ENCODE measurements at regions not wholly inside any gene's neighbourhood (a gene's known extent, or its start where the extent isn't known, plus 50 kb on each side); places are given as distances from the start of the nearest gene placed in this dataset.
"Not testable (repeated sequence)": the region's sequence is repeated elsewhere in the genome, so short reads cannot be mapped to it uniquely, and the experiment has no call there.

GRCh38 chr10:36030516-36030915 lies 388.4 kb upstream of the FZD8 start:
- ChIA-PET CTCF (no interaction called here), POLR2A (no interaction called here)
- Mint-ChIP-seq H3K27me3 (no peaks in the 10 kb centered on the region), H3K9me3 (no peaks in the 10 kb centered on the region), H3K4me3 (no peak overlapping the region), H3K4me1 (no peaks in the 10 kb centered on the region), H3K36me3 (ENCODE audit: low read depth) (no peaks in the 10 kb centered on the region), H3K27ac (no peak overlapping the region)
- DNase-seq = no peak

GRCh38 chr10:36026656-36027390 lies 384.7 kb upstream of the FZD8 start:
- DNase-seq = no peak
- CTCF ChIA-PET = no interaction called here
- Mint-ChIP-seq H3K4me1 (no peaks in the 10 kb centered on the region), H3K4me3 (no peak overlapping the region), H3K9me3 (no peaks in the 10 kb centered on the region), H3K36me3 (ENCODE audit: low read depth) (no peaks in the 10 kb centered on the region), H3K27ac (no peak overlapping the region), H3K27me3 (no peaks in the 10 kb centered on the region)
- POLR2A ChIA-PET = no interaction called here

DNA sequence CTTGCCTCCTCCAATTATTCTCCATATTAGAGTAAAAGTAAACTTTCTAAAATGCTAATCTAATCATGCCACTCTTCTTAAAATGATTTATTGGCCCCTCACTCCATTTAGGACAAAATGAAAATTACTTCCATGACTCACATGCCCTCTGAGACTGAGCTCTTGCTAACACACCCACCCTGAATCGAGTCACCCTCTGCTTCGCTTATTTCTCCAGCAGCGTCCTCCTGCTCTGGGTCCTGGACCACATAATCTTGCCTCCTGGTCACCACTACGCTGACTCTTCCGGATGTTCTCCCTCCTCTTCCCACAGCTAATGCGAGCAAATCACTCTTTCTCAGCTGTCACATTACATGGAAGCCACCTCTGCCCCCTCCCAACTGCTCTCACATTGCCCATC lies 384.0 kb upstream of the FZD8 start:
- ChIA-PET CTCF (no interaction called here), POLR2A (no interaction called here)
- no peak overlapping the region for H3K27ac Mint-ChIP-seq
- no peaks in the 10 kb centered on the region for H3K36me3 Mint-ChIP-seq (ENCODE audit: low read depth)
- no peaks in the 10 kb centered on the region for H3K4me1 Mint-ChIP-seq
- no peaks in the 10 kb centered on the region for H3K27me3 Mint-ChIP-seq
- DNase-seq = no peak
- no peak overlapping the region for H3K4me3 Mint-ChIP-seq
- H3K9me3 Mint-ChIP-seq = no peaks in the 10 kb centered on the region

DNA sequence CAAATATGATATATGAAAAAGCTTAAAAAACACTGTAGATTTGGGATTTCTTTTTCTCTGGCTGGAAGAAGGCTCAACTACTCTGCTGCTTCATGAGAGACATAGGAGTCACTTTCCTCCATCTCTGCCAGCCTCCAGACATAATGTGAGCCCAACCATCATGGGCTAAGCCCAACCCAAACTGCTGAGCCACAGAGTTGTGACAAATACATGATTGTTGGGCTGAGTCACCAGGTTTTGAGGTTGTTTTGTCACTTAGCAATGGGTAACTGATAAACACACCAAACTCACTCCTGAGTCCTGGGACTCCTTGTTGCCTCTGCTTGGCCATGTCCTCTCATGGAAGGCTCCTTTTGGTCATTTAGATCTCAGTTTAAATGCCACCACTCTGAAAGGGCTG lies 381.8 kb upstream of the FZD8 start:
- DNase-seq = no peak
- POLR2A ChIA-PET = no interaction called here
- Mint-ChIP-seq H3K9me3 (no peaks in the 10 kb centered on the region), H3K27ac (no peak overlapping the region), H3K27me3 (no peaks in the 10 kb centered on the region), H3K4me3 (no peak overlapping the region), H3K4me1 (no peaks in the 10 kb centered on the region), H3K36me3 (ENCODE audit: low read depth) (no peaks in the 10 kb centered on the region)
- CTCF ChIA-PET = no interaction called here

DNA sequence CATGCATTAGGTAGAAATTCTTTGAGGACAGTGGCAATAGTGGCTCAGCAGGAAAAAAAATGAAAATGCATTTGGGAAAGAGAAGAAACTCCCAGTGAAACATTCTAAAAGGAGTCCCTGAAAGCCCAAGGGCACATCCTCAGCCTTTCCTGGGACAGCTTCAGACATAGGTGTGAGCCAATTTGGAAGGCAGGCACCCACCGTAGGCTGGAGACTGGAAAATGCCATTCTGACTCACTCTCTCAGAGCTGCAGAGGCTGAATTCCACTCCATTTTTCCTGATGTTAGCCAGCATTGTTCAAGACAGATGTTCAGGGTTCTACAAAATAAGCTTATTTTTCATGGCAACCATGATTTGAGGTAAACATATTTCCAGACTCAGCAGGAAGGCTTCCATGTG lies 379.0 kb upstream of the FZD8 start:
- Mint-ChIP-seq H3K36me3 (ENCODE audit: low read depth) (no peaks in the 10 kb centered on the region), H3K27me3 (no peaks in the 10 kb centered on the region), H3K4me3 (no peak overlapping the region), H3K9me3 (no peaks in the 10 kb centered on the region), H3K4me1 (no peaks in the 10 kb centered on the region), H3K27ac (no peak overlapping the region)
- DNase-seq = no peak
- CTCF ChIA-PET = no interaction called here
- POLR2A ChIA-PET = no interaction called here

DNA sequence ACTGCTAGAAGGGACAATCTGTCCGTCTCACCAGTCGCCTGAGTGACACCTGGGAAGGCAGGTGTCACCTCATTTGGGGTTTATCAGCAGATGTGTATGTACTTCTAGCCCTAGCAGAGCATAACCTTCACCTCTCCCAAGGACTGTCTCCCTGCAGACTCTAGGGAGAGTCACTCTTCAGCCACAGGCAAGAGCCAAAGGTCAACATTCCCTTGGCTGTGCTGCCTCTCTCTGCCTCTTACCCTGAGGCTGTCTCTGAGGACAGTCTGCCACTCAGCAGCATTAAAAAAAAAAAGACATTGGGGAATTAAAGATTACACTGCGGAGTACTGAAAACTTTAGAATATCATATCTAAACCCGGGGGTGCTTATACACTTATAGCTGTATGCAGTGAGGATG lies 377.7 kb upstream of the FZD8 start:
- DNase-seq = no peak
- no peaks in the 10 kb centered on the region for H3K36me3 Mint-ChIP-seq (ENCODE audit: low read depth)
- no peak overlapping the region for H3K4me3 Mint-ChIP-seq
- H3K9me3 Mint-ChIP-seq = no peaks in the 10 kb centered on the region
- H3K4me1 Mint-ChIP-seq = no peaks in the 10 kb centered on the region
- H3K27ac Mint-ChIP-seq = no peak overlapping the region
- POLR2A ChIA-PET = no interaction called here
- H3K27me3 Mint-ChIP-seq = no peaks in the 10 kb centered on the region
- CTCF ChIA-PET = interaction anchor here (0.6 kb wide), 1 partner anchor 1053 kb away, joined by 3 read pairs; no protein-coding TSS in a partner anchor

- peaks cover 2% of the 10 kb centered on the region for H3K9me3 Mint-ChIP-seq
Measured at GRCh38 chr10:36018996-36019395, 376.9 kb upstream of the FZD8 start.

DNA sequence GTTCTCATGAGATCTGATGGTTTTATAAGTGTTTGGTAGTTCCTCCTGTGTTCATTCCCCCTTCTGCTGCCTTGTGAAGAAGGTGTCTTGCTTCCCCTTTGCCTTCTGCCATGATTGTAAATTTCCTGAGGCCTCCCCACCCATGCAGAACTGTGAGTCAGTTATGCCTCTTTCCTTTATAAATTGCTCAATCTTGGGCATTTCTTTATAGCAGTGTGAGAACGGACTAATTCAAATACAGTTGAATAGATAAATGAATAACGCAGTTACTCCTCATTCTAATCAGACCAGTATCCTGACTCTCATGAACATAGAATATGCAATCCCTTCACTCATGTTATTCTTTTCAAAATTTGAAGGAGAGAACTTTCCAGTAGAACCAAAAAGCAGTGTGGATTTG lies 375.0 kb upstream of the FZD8 start:
- ChIA-PET CTCF (no interaction called here), POLR2A (no interaction called here)
- DNase-seq = no peak
- no peaks in the 10 kb centered on the region for H3K36me3 Mint-ChIP-seq (ENCODE audit: low read depth)
- no peak overlapping the region for H3K27ac Mint-ChIP-seq
- no peak overlapping the region for H3K4me3 Mint-ChIP-seq
- peaks cover 2% of the 10 kb centered on the region for H3K9me3 Mint-ChIP-seq
- no peaks in the 10 kb centered on the region for H3K4me1 Mint-ChIP-seq
- no peaks in the 10 kb centered on the region for H3K27me3 Mint-ChIP-seq

More at GRCh38 chr10:36018996-36019395, 376.9 kb upstream of the FZD8 start:
- H3K27me3 Mint-ChIP-seq = no peaks in the 10 kb centered on the region
- POLR2A ChIA-PET = no interaction called here
- H3K4me3 Mint-ChIP-seq = no peak overlapping the region
- no peaks in the 10 kb centered on the region for H3K36me3 Mint-ChIP-seq (ENCODE audit: low read depth)
- no peak for DNase-seq
- no peak overlapping the region for H3K27ac Mint-ChIP-seq
- H3K4me1 Mint-ChIP-seq = no peaks in the 10 kb centered on the region
- CTCF ChIA-PET = no interaction called here

DNA sequence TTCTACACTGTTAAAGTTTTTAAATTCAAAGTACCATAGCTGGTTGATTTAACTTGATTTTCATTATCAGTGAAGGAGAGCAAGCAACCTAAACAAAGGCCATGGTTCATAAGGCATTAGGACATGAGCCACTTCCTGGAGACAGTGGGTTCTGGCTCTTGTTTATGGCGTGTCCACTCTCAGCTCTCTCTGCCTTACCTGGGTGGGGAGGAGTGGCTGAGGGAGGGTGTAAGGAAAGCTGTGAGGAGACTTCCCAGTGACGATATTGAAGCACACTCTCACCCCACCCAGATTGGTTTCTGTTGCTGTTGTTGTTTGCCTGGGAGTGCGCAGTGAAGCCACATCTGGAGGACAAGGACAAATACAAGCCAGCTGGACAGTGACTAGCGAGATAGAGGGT lies 365.3 kb upstream of the FZD8 start:
- no peak for DNase-seq
- POLR2A ChIA-PET = no interaction called here
- H3K27me3 Mint-ChIP-seq = no peaks in the 10 kb centered on the region
- H3K4me1 Mint-ChIP-seq = no peaks in the 10 kb centered on the region
- no peak overlapping the region for H3K27ac Mint-ChIP-seq
- no peaks in the 10 kb centered on the region for H3K36me3 Mint-ChIP-seq (ENCODE audit: low read depth)
- CTCF ChIA-PET = no interaction called here
- peaks cover 5% of the 10 kb centered on the region for H3K9me3 Mint-ChIP-seq
- H3K4me3 Mint-ChIP-seq = no peak overlapping the region

GRCh38 chr10:36003688-36004087 lies 361.6 kb upstream of the FZD8 start:
- no peaks in the 10 kb centered on the region for H3K36me3 Mint-ChIP-seq (ENCODE audit: low read depth)
- H3K27ac Mint-ChIP-seq = no peak overlapping the region
- DNase-seq = no peak
- H3K4me1 Mint-ChIP-seq = no peaks in the 10 kb centered on the region
- peaks cover 8% of the 10 kb centered on the region for H3K9me3 Mint-ChIP-seq
- ChIA-PET POLR2A (no interaction called here), CTCF (interaction anchor here (0.6 kb wide), 1 partner anchor 485 kb away, joined by 4 read pairs; no protein-coding TSS in a partner anchor)
- H3K27me3 Mint-ChIP-seq = no peaks in the 10 kb centered on the region
- H3K4me3 Mint-ChIP-seq = no peak overlapping the region

- Mint-ChIP-seq H3K36me3 (ENCODE audit: low read depth) (no peaks in the 10 kb centered on the region), H3K27me3 (no peaks in the 10 kb centered on the region), H3K4me3 (no peak overlapping the region), H3K4me1 (no peaks in the 10 kb centered on the region), H3K27ac (no peak overlapping the region), H3K9me3 (peaks cover 8% of the 10 kb centered on the region)
- ChIA-PET CTCF (interaction anchor here (0.6 kb wide), 1 partner anchor 486 kb away, joined by 4 read pairs; no protein-coding TSS in a partner anchor), POLR2A (no interaction called here)
- DNase-seq = no peak
Measured at GRCh38 chr10:36003031-36003600, 361.0 kb upstream of the FZD8 start.

DNA sequence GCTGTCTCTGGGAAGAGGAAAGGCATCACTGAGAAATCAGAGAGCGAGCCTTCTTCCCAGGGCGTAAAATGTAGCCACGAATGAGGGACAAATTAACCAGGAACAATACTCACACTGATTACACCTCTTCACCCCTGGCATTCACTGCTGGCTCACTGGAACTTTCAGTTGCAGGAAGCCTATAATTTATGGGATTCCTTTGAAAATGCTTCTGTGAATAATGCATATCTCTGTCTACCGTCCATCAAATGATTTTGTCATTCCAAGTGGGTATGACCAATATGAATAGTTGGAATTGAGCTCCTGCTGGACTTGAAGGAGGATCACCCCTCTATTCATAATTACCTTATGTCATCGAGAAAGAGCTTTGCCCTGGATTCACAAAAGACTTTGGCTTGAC lies 360.3 kb upstream of the FZD8 start:
- no peaks in the 10 kb centered on the region for H3K36me3 Mint-ChIP-seq (ENCODE audit: low read depth)
- POLR2A ChIA-PET = no interaction called here
- H3K4me1 Mint-ChIP-seq = no peaks in the 10 kb centered on the region
- no peak for DNase-seq
- H3K4me3 Mint-ChIP-seq = no peak overlapping the region
- H3K9me3 Mint-ChIP-seq = peaks cover 8% of the 10 kb centered on the region
- H3K27me3 Mint-ChIP-seq = no peaks in the 10 kb centered on the region
- CTCF ChIA-PET = no interaction called here
- H3K27ac Mint-ChIP-seq = no peak overlapping the region

- H3K36me3 Mint-ChIP-seq (ENCODE audit: low read depth); H3K4me1 Mint-ChIP-seq; H3K9me3 Mint-ChIP-seq; H3K4me3 Mint-ChIP-seq; H3K27ac Mint-ChIP-seq; H3K27me3 Mint-ChIP-seq; DNase-seq; CTCF ChIA-PET; POLR2A ChIA-PET: not testable (repeated sequence)
Measured at GRCh38 chr10:36000754-36001153, 358.7 kb upstream of the FZD8 start.

DNA sequence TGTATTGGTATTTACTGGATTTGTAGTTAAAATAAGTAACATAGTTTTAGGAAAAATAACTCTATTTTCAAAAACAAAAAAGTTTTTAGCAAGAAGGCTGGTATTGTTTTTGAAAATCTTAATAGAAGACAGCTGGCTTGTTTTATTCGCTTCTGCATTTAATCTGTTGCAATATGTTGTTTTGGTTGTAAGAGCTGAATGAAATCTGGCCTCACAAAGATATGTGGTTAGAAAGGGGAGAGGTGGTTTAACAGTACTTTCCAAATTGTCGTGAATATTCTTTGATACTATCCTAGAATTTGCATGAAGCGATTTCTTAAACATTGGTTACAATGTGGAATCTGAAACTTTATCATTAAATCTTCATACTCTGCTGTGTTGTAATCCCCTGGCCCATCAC lies 355.9 kb upstream of the FZD8 start:
- no peak overlapping the region for H3K27ac Mint-ChIP-seq
- no peaks in the 10 kb centered on the region for H3K36me3 Mint-ChIP-seq (ENCODE audit: low read depth)
- no peaks in the 10 kb centered on the region for H3K4me1 Mint-ChIP-seq
- POLR2A ChIA-PET = no interaction called here
- CTCF ChIA-PET = no interaction called here
- no peak overlapping the region for H3K4me3 Mint-ChIP-seq
- H3K9me3 Mint-ChIP-seq = peaks cover 8% of the 10 kb centered on the region
- no peaks in the 10 kb centered on the region for H3K27me3 Mint-ChIP-seq
- no peak for DNase-seq

All from activated CD4-positive, alpha-beta T cell treated with anti-CD3 and anti-CD28 coated beads, Interleukin-2, amount 10 ng/mL, durations not matched to agents 7 days and 5 days (primary cell).